KMS-11 (cell line): ENCODE measurements at regions not wholly inside any gene's neighbourhood (a gene's known extent, or its start where the extent isn't known, plus 50 kb on each side); places are given as distances from the start of the nearest gene placed in this dataset.

ENCODE experiments used
- H2AFZ ChIP-seq: fragments of 200-600 bp; sonication (generic); 2 replicates; pipeline ENCODE4 v1.6.1; 2016; ENCODE audit warnings: antibody characterized with exemption, mixed run types, low read depth
- H3K27ac ChIP-seq: fragments of 200-600 bp; sonication (generic); 2 replicates; pipeline ENCODE4 v1.6.1; 2016; ENCODE audit warnings: mild to moderate bottlenecking, mixed run types
- H3K27me3 ChIP-seq: fragments of 200-600 bp; sonication (generic); 2 replicates; pipeline ENCODE4 v1.6.1; 2017; ENCODE audit warnings: mild to moderate bottlenecking, low read depth, mixed run types, moderate library complexity; ENCODE audit not compliant: insufficient read depth
- H3K36me3 ChIP-seq: fragments of 200-600 bp; sonication (generic); 2 replicates; pipeline ENCODE4 v1.6.1; 2017; ENCODE audit warnings: mild to moderate bottlenecking, mixed run types; ENCODE audit not compliant: insufficient read depth
- H3K4me1 ChIP-seq: fragments of 200-600 bp; sonication (generic); 2 replicates; pipeline ENCODE4 v1.6.1; 2016; ENCODE audit warnings: mild to moderate bottlenecking, low read depth, mixed run types; ENCODE audit not compliant: poor library complexity, severe bottlenecking
- H3K4me2 ChIP-seq: fragments of 200-600 bp; sonication (generic); 2 replicates; pipeline ENCODE4 v1.7.0; 2016; ENCODE audit warnings: mild to moderate bottlenecking, mixed run types
- H3K4me3 ChIP-seq: fragments of 200-600 bp; sonication (generic); IDR thresholded peaks from 2 replicates; pipeline ENCODE4 v1.6.1; 2017; ENCODE audit warnings: low read depth, low read length, mixed read lengths; ENCODE audit not compliant: insufficient read depth
- H3K79me2 ChIP-seq: fragments of 200-600 bp; sonication (generic); 2 replicates; pipeline ENCODE4 v1.6.1; 2016; ENCODE audit warnings: low read depth, mixed run types; ENCODE audit not compliant: insufficient read depth
- H3K9ac ChIP-seq: fragments of 200-600 bp; sonication (generic); 2 replicates; pipeline ENCODE4 v1.6.1; 2016; ENCODE audit warnings: mild to moderate bottlenecking, mixed run types
- H4K20me1 ChIP-seq: fragments of 200-600 bp; sonication (generic); 2 replicates; pipeline ENCODE4 v1.6.1; 2016; ENCODE audit warnings: mild to moderate bottlenecking, mixed run types; ENCODE audit not compliant: insufficient read depth
- TF ChIP-seq, protein P1 (sequence below): fragments of 200-600 bp; sonication (generic); conservative IDR thresholded peaks from 2 replicates; pipeline ENCODE4 v1.6.1; 2017; ENCODE audit warnings: low read depth, mild to moderate bottlenecking, antibody characterized with exemption, low read length, moderate library complexity, mixed read lengths

DNA sequence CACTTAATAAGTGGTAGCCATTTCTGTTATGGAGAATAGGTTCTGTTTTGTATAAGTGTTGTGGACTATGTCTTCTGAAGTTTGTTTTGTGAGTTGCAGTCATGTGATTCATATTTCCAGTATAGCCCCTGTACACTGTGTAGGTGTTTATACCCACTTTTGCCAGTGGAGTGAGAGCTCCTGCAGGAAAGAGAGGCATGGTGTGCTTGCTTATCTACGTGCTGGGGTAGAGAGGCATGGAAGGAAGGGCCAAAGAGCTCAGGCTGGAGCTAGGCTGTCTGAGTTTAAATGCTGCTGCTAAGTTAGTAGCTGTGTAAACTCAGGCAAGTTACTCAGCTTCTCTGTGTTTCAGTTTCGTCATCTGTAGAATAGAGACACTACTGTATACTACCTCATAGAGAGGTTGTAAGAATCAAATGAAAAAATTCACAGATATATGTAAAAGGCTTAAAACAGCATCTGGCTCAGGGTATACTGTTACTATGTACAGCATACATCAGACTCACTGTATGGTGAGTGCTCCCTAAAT lies 88.2 kb upstream of the SLC38A2 start:
- Histone ChIP-seq H3K79me2 (no peaks in the 10 kb centered on the region), H3K4me2 (no peak overlapping the region), H3K4me1 (peaks cover 8% of the 10 kb centered on the region), H3K27ac (no peak overlapping the region), H3K9ac (no peak overlapping the region), H3K27me3 (no peaks in the 10 kb centered on the region), H2AFZ (no peak overlapping the region), H4K20me1 (no peaks in the 10 kb centered on the region), H3K4me3 (no peak overlapping the region), H3K36me3 (no peaks in the 10 kb centered on the region)
- TF ChIP-seq, protein P1, sequence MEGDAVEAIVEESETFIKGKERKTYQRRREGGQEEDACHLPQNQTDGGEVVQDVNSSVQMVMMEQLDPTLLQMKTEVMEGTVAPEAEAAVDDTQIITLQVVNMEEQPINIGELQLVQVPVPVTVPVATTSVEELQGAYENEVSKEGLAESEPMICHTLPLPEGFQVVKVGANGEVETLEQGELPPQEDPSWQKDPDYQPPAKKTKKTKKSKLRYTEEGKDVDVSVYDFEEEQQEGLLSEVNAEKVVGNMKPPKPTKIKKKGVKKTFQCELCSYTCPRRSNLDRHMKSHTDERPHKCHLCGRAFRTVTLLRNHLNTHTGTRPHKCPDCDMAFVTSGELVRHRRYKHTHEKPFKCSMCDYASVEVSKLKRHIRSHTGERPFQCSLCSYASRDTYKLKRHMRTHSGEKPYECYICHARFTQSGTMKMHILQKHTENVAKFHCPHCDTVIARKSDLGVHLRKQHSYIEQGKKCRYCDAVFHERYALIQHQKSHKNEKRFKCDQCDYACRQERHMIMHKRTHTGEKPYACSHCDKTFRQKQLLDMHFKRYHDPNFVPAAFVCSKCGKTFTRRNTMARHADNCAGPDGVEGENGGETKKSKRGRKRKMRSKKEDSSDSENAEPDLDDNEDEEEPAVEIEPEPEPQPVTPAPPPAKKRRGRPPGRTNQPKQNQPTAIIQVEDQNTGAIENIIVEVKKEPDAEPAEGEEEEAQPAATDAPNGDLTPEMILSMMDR: no peak

DNA sequence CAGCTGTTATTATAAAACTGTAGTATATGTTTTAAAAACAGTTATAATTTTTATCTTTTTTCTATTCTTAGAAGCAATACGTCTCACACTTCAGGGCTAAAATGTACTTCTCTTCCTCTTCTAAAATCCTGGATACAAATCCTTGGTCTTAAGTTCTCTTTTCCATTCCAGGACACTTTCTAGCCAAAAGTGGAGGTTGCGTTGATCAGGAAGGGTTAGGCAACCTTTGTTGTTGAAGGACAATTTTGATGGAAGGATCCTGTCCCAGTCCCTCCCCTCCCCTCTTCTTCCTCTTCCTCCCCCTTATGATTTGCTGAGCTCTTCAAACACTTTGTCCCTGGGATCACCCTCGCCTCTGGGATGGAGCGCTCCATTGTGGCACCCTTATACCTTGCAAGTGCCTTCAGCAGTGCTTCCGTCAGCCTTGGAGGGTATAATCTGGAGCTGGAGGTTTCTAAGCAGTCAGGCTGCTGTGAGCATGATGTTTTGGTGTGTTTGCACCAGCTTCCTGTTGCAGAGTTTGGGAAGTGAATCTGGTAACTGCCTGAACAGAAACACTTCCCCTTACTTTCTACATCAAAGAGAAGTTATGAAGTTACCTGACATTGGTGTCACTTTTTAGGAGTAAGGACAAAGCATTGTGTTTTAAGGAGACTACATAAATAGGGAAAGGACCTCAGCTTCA lies 87.4 kb upstream of the SLC38A2 start:
- Histone ChIP-seq H3K4me2 (no peak overlapping the region), H3K27ac (no peak overlapping the region)

DNA sequence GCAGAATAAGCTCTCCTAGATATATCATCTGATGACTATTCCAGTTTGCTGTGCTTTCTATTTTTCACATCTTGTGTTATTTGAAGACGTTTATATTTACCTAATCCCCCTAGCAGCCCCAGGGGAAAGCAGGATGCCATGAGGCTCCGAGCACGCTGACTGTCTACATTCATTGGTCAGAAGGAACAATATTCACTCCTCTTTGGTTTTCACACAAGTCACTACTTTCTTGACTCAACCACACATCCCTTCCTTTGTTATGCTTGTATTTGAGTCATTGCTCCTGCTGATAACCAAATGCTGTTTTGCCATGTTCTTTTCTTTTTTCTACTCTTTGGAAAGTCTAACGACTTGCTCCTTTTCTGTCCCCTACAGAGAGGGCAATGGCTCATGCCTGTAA lies 86.5 kb upstream of the SLC38A2 start:
- H3K4me2 ChIP-seq: no peak overlapping the region
- TF ChIP-seq, protein P1: no peak
- no peak overlapping the region for H2AFZ ChIP-seq
- H4K20me1 ChIP-seq: no peaks in the 10 kb centered on the region
- H3K27ac ChIP-seq: no peak overlapping the region
- H3K27me3 ChIP-seq: no peaks in the 10 kb centered on the region
- H3K9ac ChIP-seq: no peak overlapping the region
- H3K79me2 ChIP-seq: no peaks in the 10 kb centered on the region
- H3K36me3 ChIP-seq: no peaks in the 10 kb centered on the region
- H3K4me1 ChIP-seq: peaks cover 8% of the 10 kb centered on the region
- no peak overlapping the region for H3K4me3 ChIP-seq

More for the DNA sequence above, 87.4 kb upstream of the SLC38A2 start:
- Histone ChIP-seq H3K4me1 (peaks cover 8% of the 10 kb centered on the region), H3K4me3 (no peak overlapping the region), H3K9ac (no peak overlapping the region), H3K36me3 (no peaks in the 10 kb centered on the region), H3K79me2 (no peaks in the 10 kb centered on the region), H2AFZ (no peak overlapping the region), H4K20me1 (no peaks in the 10 kb centered on the region), H3K27me3 (no peaks in the 10 kb centered on the region)
- TF ChIP-seq, protein P1: no peak

DNA sequence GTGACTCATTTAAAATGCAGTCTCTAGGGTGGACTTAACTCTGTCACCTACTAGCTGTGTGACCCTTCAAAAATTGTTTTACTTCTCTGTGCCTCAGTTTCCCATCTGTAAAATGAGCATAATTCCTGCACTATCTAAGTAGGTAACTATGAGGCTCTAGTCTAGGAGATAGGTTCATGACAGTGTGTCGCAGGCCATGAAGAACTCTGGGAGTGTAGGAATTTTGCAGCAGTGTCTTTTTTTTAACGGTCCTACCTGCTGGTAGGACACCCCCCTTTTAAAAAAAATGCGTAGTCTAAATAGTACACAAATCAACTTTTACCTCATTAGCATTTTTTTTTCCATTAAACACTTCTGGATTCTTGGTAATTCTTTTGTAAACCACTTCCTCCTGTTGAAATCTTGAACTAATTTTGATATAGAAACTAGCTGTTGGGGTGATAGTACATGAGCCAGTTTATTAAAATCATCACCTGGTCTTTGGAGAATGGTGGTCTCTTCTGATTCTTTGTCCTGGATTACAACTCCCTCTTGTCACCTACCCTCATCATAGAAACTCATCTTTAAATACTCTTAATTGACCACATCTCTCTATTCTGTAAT lies 86.0 kb upstream of the SLC38A2 start:
- peaks cover 8% of the 10 kb centered on the region for H3K4me1 ChIP-seq
- no peak overlapping the region for H2AFZ ChIP-seq
- H3K4me2 ChIP-seq: no peak overlapping the region
- no peak overlapping the region for H3K27ac ChIP-seq
- H3K27me3 ChIP-seq: no peaks in the 10 kb centered on the region
- no peaks in the 10 kb centered on the region for H4K20me1 ChIP-seq
- H3K36me3 ChIP-seq: no peaks in the 10 kb centered on the region
- no peak overlapping the region for H3K9ac ChIP-seq
- TF ChIP-seq, protein P1: no peak
- no peak overlapping the region for H3K4me3 ChIP-seq
- H3K79me2 ChIP-seq: no peaks in the 10 kb centered on the region
